ENCODE measurements at regions not wholly inside any gene's neighbourhood (a gene's known extent, or its start where the extent isn't known, plus 50 kb on each side); places are given as distances from the start of the nearest gene placed in this dataset.
"Not testable (repeated sequence)": the region's sequence is repeated elsewhere in the genome, so short reads cannot be mapped to it uniquely, and the experiment has no call there.

DNA sequence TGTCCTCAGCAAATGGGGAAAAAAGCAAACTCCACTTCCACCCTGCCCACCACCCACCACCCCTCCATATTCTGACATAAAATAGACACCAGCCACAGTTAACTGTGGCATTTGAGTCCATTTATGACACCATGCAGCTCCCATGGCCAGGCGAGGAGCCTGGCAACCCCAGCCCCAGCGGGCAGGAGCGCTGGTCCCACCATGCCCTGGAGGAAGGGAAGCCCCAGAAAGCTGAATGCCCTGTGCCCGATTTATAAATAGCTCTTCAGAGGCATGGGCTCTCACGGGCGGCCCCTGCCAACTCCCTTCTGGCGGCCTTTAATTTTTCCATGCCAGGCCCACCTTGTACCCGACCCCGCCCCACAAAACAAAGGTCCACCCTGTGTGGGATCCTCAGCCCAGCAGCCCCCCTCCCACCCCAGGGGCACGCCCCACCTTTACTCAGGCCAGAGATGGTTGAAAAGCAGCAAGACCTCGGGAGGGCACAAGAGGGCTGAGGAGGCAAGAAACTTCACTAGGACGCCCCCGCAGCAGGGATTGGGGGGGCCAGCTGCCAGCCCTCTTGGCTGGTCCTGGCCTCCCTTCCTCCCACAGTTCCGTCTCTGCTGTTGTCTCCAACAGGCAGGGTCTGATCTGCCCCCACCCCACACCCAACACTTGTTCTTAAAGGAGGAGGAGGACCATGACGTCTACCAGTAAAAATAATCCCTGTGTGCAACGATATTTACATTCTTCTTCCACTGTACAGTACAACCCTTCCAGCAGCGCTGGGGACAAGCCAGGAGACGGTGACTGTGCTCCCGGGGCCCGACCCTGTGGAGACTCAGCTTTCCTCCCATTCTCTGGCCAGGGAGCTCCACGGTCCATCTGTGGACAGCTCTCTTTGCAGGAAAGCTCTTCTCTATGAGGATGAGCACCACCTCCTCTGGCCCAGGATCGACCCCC, 115.6 kb upstream of the CDYL start:
- Histone ChIP-seq H3K4me3 (no peak overlapping the region), H3K27ac (no peak overlapping the region)

- not testable (repeated sequence) for H3K27ac ChIP-seq, H3K4me3 ChIP-seq
Observed at GRCh38 chr6:4659719-4660118, 116.5 kb upstream of the CDYL start.

DNA sequence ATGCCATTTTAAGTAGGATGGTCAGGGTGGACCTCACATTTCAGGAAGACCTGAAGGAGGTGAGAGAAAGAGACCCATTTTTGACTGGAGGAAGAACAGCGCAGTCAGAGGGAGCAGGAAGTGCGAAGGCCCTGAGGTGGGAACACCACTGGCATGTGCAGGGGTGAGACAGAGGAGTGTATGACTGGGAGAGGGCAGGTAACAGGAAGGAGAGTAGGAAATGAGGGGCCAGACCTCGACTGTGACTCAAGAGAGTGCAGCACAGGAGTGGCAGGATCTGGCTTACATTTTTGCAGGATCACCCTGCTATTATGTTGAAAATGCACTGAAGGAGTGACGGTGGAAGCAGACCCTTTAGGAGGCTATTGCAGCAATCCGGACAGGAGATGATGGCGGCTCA, 117.7 kb upstream of the CDYL start:
- no peak overlapping the region for H3K4me3 ChIP-seq
- H3K27ac ChIP-seq: no peak overlapping the region

DNA sequence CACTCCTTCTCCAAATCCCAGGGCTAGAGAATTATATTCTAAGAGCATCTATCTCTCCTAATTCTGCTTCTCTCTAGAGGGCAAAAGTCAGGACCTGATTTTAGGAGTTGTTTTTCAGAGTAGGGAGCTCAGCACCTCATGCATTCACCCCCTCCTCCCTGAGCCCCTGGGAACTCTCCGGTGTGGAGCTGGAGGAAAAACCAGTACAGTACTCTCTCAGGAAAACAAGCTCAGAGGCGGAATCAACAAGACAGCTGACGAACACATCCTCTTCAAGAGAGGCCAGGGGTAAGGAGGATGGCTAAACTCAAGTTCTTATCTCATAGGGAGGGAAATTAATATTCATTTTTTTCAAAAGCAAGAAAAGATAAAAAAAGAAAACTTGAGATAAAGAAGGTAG, 120.1 kb upstream of the CDYL start:
- H3K27ac ChIP-seq: no peak overlapping the region
- H3K4me3 ChIP-seq: no peak overlapping the region

DNA sequence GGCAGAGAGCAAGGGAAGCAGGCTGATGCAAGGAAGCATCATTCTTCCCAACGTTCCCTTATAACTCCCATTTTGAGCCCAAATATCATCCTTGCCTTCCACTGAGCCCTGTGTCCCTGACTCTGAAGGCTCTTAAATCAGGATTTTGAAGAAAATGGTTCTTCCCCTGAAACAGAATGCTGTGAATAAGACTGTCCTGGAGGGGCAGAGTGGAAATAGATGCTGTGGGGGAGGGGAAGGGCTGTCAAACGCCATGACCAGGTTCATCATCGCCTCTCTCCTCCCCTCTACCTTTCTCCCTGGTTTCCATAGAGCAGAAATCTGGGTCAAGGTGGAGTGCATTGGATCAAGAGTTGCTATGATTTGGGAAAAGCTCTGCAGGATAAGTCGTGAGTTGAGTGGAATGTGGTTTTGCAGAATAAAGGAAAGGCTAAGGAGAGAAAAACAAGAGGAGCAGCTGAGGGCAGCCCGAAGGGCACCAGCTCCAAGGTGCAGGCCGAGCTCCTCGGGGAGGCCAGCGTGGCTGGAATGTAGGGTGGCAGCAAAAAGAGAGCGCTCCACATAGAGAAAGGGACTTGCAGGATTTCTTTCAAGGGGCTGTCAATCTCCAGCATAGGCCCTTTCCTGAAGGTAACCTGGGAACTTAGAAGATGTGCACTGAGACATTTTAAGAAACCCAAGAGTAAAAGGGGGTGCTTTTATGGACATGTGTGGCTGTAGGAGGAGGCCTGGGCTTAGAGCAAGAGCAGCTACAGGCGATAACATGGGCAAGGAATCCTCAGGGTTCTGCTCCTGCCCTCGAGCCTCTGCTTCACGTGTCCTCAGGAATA, 120.8 kb upstream of the CDYL start:
- no peak overlapping the region for H3K4me3 ChIP-seq

GRCh38 chr6:4653141-4653540, 123.1 kb upstream of the CDYL start:
- Histone ChIP-seq H3K27ac (no peak overlapping the region), H3K4me3 (no peak overlapping the region)

More for the DNA sequence above, 120.8 kb upstream of the CDYL start:
- H3K27ac ChIP-seq: no peak overlapping the region

DNA sequence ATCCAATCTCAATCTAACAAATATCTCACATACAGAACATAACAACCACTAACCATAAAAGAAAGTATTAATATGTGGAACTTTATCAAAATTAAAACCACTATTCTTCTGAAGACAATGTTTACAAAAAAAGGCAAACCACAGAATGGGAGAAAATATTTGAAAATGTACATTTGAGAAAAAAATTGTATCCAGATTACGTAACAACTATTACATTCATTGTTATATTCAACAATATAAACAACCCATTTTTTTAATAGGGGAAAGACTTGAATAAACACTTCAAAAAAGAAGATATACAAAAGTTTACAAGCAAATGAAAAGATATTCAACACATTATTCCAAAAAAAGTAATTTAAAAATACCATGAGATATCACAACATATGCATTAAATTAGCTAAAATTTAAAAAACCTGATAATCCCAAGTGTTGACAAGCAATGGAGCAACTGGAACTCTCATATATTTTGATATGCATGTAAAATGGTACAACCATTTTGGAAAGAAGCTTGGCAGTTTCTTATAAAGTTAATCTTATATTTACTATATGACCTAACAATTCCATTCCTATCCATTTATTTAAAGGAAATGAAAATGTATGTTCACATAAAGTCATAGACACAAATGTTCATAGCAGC, 124.3 kb upstream of the CDYL start:
- H3K27ac ChIP-seq: no peak overlapping the region
- no peak overlapping the region for H3K4me3 ChIP-seq

DNA sequence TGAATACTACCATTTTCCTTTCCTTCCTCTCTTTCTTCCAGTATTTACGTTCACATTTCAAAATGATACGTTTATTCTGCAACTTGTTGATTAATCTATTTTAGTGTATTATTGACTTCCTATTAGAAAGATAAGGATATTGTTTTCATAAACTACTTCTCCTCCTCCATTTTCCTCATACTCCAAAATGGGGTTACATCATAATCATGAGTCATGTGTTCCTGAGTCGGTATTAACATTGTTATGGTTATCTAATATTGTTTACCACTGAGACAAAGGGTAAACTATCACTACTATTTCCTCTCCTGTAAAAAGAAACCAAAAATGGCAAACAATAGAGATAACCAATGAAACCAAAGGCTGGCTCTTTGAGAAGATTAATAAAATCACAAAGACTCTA, 126.5 kb upstream of the CDYL start:
- H3K27ac ChIP-seq: no peak overlapping the region
- no peak overlapping the region for H3K4me3 ChIP-seq

DNA sequence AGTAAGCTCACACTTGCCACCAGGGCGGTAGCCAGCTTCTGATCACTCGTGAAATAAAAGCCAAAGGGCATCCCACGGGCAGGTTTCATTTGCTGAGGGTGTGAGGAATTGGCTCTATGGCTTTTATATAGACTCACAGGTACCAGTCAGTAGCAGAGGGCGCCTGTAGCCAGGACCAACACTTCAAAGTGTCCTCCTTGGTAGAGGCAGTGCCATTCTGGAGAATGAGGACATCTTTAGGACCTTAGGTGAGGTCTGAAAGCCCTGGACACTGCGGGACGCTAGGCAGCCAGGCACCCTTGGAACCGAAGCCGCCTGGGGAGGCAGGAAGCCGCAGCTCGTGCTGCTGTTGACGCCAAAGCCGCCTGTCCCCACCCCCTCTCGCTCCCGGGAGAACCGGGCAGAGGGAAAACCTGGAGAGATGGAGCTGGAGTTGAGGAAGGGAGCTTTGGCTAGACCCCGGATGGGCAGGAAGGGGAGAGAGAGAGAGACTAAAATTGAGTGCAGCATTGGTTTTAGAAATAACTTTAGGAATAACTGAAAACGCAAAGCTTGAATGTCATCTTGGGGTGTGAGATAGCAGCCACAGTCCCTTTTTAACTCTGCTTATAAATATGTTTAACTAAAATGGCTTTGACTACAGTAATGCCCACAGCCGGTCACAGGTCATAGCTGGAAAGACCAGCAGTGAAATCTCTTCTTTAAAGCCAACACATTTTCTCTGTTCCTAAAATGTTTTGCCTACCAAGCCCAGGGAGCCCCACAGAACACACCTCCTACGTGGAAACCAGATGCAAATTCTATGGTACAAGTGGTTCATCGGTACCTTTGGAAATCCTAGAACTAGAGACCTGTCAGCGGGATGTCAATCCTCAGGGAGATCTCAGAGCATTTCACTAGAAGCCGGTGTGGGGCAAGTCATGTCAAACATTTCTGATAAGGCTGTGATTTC, 128.5 kb upstream of the CDYL start:
- peak overlapping the region in 16 of 21 experiments; percentile 9 to 81 (median 55) for H3K27ac ChIP-seq
- peak overlapping the region in 6 of 7 experiments; percentile 1 to 30 (median 18) for H3K4me3 ChIP-seq

DNA sequence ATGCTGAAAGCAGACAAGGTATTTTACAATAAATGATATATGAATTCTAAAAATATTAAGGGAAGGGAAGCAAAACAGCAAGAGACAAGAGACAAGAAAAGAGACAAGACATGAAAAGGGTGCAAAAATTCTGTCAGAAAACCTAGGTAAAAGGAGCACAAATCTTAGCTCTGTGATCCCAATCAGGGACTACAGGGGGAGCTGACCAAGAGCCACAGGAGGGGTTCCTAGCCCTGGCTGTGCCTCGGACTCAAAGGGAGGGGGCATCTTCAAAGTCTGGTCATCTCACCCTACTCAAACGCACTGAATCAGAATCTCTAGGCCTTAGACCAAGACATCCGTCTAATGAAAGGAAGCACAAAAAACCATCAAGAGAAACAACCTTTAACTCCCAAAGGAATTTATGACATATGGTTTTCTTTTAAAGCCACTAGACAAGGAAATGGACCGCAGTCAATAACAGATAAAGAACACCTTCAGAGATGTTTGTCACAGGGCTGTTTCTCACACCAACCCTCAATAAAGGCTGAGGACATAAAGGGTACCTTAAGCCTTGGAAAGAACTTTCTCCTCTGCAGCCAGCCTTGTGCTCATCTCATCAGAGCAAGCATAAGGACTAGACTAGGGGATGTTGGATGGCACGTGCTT, 130.4 kb upstream of the CDYL start:
- Histone ChIP-seq H3K4me3 (no peak overlapping the region), H3K27ac (peak overlapping the region in 1 of 21 experiments; percentile 18)

GRCh38 chr6:4644996-4645395, 131.2 kb upstream of the CDYL start:
- H3K4me3 ChIP-seq: no peak overlapping the region
- no peak overlapping the region for H3K27ac ChIP-seq

DNA sequence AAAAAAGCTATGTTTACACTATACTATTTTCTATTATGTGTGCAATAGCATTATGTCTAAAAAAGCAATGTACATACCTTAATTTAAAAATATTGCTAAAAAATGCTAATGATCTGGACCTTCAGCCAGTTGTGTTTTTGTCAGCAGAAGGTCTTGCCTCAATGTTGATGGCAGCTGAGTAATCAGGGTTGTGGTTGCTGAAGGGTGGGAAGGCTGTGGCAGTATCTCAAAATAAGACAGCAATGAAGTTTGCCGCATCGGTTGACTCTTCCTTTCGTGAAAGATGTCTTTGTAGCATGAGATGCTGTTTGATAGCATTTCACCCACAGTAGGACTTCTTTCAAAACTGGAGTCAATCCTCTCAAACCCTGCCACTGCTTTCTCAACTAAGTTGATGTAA, 134.7 kb upstream of the CDYL start:
- peak overlapping the region in 1 of 21 experiments; percentile 11 for H3K27ac ChIP-seq
- H3K4me3 ChIP-seq: no peak overlapping the region

GRCh38 chr6:4640139-4640538, 136.1 kb upstream of the CDYL start:
- Histone ChIP-seq H3K27ac (peak overlapping the region in 2 of 21 experiments; percentile 11), H3K4me3 (no peak overlapping the region)

- Histone ChIP-seq H3K27ac (no peak overlapping the region), H3K4me3 (no peak overlapping the region)
Observed at GRCh38 chr6:4638641-4639040, 137.6 kb upstream of the CDYL start.

DNA sequence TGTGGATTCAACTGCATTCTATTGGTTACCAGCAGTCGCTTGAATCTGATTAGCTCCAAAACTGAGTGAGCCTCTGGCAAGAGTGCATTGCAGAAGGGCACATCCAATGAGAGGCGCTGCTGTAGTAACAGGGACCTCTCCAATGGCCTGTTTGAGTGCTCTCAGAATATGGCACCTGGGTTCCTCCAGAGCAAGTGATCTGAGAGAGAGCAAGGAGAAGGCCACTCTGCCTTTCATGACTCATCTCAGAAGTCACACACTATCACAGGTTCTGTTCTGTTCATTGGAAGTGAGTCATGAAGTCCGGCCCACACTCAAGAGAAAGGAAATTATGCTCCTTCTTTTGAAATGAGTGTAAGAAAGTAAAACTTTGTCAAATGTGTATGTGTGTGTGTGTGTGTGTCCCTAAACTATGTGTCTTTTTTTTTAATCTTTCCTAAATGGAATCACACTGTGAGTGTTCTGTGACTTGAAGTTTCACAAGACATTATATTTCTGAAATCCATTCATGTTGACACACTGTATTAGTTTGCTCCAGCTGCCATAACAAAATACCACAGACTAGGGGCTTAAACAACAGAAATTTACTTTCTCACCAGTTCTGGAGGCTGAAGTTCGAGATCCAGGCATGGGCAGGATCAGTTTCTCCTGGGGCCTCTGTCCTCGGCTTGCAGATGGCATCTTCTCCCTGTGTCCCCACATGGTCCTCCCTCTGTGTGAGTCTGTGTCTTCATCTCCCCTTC, 138.3 kb upstream of the CDYL start:
- H3K4me3 ChIP-seq: no peak overlapping the region
- H3K27ac ChIP-seq: peak overlapping the region in 6 of 21 experiments; percentile 15 to 61 (median 42)

DNA sequence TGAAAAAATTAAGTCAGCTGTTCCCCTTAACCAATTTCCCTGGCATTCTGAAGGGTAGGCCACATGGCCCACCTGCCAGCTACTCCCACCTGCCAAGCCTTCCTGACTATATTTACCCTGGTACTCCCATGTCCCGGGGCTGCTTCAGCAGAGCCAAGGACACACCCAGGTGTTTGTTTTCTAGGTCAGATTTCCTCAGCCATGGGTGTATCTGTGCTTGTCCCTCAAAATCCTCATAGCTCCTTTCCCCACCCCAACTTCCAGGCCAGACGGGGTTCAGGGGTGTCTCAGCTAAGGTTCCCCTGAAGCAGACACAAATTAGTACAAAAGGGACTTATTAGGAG, 139.4 kb upstream of the CDYL start:
- H3K27ac ChIP-seq: peak overlapping the region in 8 of 21 experiments; percentile 15 to 62 (median 32)

DNA sequence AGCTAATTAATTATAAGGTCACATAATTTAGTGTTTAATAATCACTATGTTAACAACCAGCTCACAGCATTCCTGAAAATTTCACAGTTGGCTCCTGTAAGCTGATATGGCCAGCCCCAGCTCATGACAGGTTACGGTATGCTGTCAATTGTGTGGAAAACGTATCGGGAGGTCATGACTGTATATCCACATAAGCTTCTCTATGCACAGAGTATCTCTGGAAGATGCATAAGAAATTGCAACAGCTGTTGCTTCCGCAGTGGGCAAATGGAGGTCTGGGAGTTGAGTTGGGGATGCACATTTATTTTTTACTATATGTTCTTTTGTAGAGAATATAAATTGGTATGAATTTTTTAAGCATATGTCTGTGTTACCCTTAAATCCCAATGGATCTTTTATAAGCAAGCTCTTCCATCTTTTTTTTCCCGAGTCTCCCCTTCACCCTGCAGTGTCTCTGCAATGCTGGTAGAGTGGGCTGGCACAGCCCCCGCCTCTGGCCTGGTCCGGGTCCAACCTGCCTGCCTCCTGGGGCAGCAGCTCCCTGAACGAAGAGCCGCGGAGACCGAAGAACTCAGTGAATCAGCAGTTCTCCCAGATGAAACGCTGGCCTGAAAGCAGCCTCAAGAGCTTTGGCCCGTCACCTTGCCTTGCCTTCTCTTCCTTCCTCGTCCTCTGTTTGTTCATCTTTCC, 139.9 kb upstream of the CDYL start:
- H3K4me3 ChIP-seq: no peak overlapping the region
- peak overlapping the region in 5 of 21 experiments; percentile 17 to 62 (median 40) for H3K27ac ChIP-seq

More for the DNA sequence above, 139.4 kb upstream of the CDYL start:
- no peak overlapping the region for H3K4me3 ChIP-seq

Data from skin epidermis (tissue), 12 donors.